ENCODE measurements at regions not wholly inside any gene's neighbourhood (a gene's known extent, or its start where the extent isn't known, plus 50 kb on each side); places are given as distances from the start of the nearest gene placed in this dataset.

DNA sequence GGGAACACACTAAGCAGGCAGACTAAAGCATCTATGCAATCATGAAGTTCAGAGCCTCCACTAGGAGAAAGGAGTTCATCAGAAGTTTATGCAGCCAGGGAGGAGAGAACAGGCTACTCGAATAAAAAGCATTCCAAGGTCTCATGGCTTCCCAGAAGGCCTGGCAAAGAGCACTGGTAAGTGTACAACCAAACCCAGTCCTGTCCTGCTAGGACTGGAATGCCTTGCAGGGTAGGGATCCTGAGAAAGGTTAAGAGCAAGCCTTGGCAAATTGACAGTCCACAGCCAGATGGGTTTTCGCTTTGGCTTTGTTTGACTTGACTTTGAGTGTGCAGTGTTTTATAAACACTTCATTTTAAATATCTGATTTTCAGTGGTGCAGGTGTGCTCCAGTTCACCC lies 133.6 kb upstream of the ATP1B1 start:
- TF ChIP-seq, protein P1, sequence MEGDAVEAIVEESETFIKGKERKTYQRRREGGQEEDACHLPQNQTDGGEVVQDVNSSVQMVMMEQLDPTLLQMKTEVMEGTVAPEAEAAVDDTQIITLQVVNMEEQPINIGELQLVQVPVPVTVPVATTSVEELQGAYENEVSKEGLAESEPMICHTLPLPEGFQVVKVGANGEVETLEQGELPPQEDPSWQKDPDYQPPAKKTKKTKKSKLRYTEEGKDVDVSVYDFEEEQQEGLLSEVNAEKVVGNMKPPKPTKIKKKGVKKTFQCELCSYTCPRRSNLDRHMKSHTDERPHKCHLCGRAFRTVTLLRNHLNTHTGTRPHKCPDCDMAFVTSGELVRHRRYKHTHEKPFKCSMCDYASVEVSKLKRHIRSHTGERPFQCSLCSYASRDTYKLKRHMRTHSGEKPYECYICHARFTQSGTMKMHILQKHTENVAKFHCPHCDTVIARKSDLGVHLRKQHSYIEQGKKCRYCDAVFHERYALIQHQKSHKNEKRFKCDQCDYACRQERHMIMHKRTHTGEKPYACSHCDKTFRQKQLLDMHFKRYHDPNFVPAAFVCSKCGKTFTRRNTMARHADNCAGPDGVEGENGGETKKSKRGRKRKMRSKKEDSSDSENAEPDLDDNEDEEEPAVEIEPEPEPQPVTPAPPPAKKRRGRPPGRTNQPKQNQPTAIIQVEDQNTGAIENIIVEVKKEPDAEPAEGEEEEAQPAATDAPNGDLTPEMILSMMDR (IDR thresholded peaks at IDR 0.05 in 8 of 11, conservative IDR thresholded peaks at IDR 0.05 in 3 of 11): no peak
- no peak for TF ChIP-seq POLR2A (IDR thresholded peaks at IDR 0.05)
- no peak for TF ChIP-seq POLR2AphosphoS5 (IDR thresholded peaks at IDR 0.05)
